Activated B cell treated with CpG ODN at 0.5 μM for 24 hours (primary cell): ENCODE measurements at regions not wholly inside any gene's neighbourhood (a gene's known extent, or its start where the extent isn't known, plus 50 kb on each side); places are given as distances from the start of the nearest gene placed in this dataset.

Experiments
- ATAC-seq: fragments of 200-7000 bp; cut with Tn5 transposase; one replicate; pipeline ENCODE4 v1.10.0; 2021; ENCODE audit warnings: low read depth, mild to moderate bottlenecking, moderate library complexity
- CTCF ChIA-PET: fragments of 350-600 bp; sonication (Branson Sonifier 250); formaldehyde crosslinking; loops from one replicate; lab custom pipeline; 2021; ENCODE audit warnings: antibody characterized with exemption; lab: Charles Lee
- POLR2A ChIA-PET: fragments of 350-600 bp; sonication (Branson Sonifier 250); formaldehyde crosslinking; loops from one replicate; lab custom pipeline; 2021; ENCODE audit warnings: antibody characterized with exemption; lab: Charles Lee
- DNase-seq: peaks from one replicate; pipeline ENCODE4 v3.0.0; 2022
- H3K27ac Mint-ChIP-seq: one replicate; pipeline ENCODE4 v1.8.0; 2020; ENCODE audit warnings: mixed read lengths
- H3K27me3 Mint-ChIP-seq: one replicate; pipeline ENCODE4 v1.8.0; 2021; ENCODE audit warnings: mixed read lengths
- H3K36me3 Mint-ChIP-seq: one replicate; pipeline ENCODE4 v1.8.0; 2021; ENCODE audit warnings: low read depth, mixed read lengths
- H3K4me1 Mint-ChIP-seq: one replicate; pipeline ENCODE4 v1.8.0; 2021; ENCODE audit warnings: mixed read lengths
- H3K4me3 Mint-ChIP-seq: one replicate; pipeline ENCODE4 v1.8.0; 2020; ENCODE audit warnings: mild to moderate bottlenecking, mixed read lengths
- H3K9me3 Mint-ChIP-seq: one replicate; pipeline ENCODE4 v1.8.0; 2020; ENCODE audit warnings: mixed read lengths
- CTCF ChIP-seq: fragments of 200-600 bp; IDR thresholded peaks from one replicate; pipeline ENCODE4 v1.8.0; 2022; ENCODE audit warnings: antibody characterized with exemption, mild to moderate bottlenecking
- intact Hi-C: fragments of 100-400 bp; cut with micrococcal nuclease; formaldehyde crosslinking; loops from one replicate; pipeline ENCODE4 v1.15.1; 2024

GRCh38 chr9:106620081-106620480, 242.9 kb upstream of the ZNF462 start:
- no peak for ATAC-seq
- intact Hi-C loops, result no loop called here
- CTCF ChIA-PET, result no interaction called here
- no peaks in the 10 kb centered on the region for H3K4me1 Mint-ChIP-seq
- TF ChIP-seq CTCF, result no peak
- H3K36me3 Mint-ChIP-seq, result no peaks in the 10 kb centered on the region
- no peaks in the 10 kb centered on the region for H3K9me3 Mint-ChIP-seq
- H3K4me3 Mint-ChIP-seq, result no peak overlapping the region
- no peak overlapping the region for H3K27ac Mint-ChIP-seq
- no peaks in the 10 kb centered on the region for H3K27me3 Mint-ChIP-seq
- no peak for DNase-seq
- POLR2A ChIA-PET, result no interaction called here

GRCh38 chr9:106620866-106621265, 242.1 kb upstream of the ZNF462 start:
- no peak for TF ChIP-seq CTCF
- H3K27me3 Mint-ChIP-seq, result no peaks in the 10 kb centered on the region
- H3K36me3 Mint-ChIP-seq, result no peaks in the 10 kb centered on the region
- no peaks in the 10 kb centered on the region for H3K9me3 Mint-ChIP-seq
- H3K4me3 Mint-ChIP-seq, result no peak overlapping the region
- intact Hi-C loops, result no loop called here
- POLR2A ChIA-PET, result no interaction called here
- CTCF ChIA-PET, result no interaction called here
- no peak for ATAC-seq
- H3K27ac Mint-ChIP-seq, result no peak overlapping the region
- H3K4me1 Mint-ChIP-seq, result no peaks in the 10 kb centered on the region
- no peak for DNase-seq

- H3K36me3 Mint-ChIP-seq, result no peaks in the 10 kb centered on the region
- intact Hi-C loops, result no loop called here
- ChIA-PET CTCF (no interaction called here), POLR2A (no interaction called here)
- TF ChIP-seq CTCF, result no peak
- H3K4me3 Mint-ChIP-seq, result no peak overlapping the region
- H3K4me1 Mint-ChIP-seq, result no peaks in the 10 kb centered on the region
- no peak for ATAC-seq
- H3K9me3 Mint-ChIP-seq, result no peaks in the 10 kb centered on the region
- H3K27ac Mint-ChIP-seq, result no peak overlapping the region
- no peaks in the 10 kb centered on the region for H3K27me3 Mint-ChIP-seq
- DNase-seq, result no peak
Observed at GRCh38 chr9:106621313-106622163, 241.4 kb upstream of the ZNF462 start.

- H3K9me3 Mint-ChIP-seq, result no peaks in the 10 kb centered on the region
- TF ChIP-seq CTCF, result no peak
- POLR2A ChIA-PET, result no interaction called here
- no peak overlapping the region for H3K4me3 Mint-ChIP-seq
- H3K27ac Mint-ChIP-seq, result no peak overlapping the region
- intact Hi-C loops, result no loop called here
- no peaks in the 10 kb centered on the region for H3K27me3 Mint-ChIP-seq
- CTCF ChIA-PET, result no interaction called here
- DNase-seq (no peak), ATAC-seq (no peak)
- H3K36me3 Mint-ChIP-seq, result no peaks in the 10 kb centered on the region
- no peaks in the 10 kb centered on the region for H3K4me1 Mint-ChIP-seq
Observed at GRCh38 chr9:106622164-106622487, 240.8 kb upstream of the ZNF462 start.

GRCh38 chr9:106623558-106623957, 239.4 kb upstream of the ZNF462 start:
- H3K4me3 Mint-ChIP-seq, result no peak overlapping the region
- POLR2A ChIA-PET, result no interaction called here
- ATAC-seq, result no peak
- no peak for DNase-seq
- H3K27ac Mint-ChIP-seq, result no peak overlapping the region
- intact Hi-C loops, result no loop called here
- CTCF ChIA-PET, result no interaction called here
- H3K27me3 Mint-ChIP-seq, result no peaks in the 10 kb centered on the region
- no peak for TF ChIP-seq CTCF
- H3K9me3 Mint-ChIP-seq, result no peaks in the 10 kb centered on the region
- no peaks in the 10 kb centered on the region for H3K36me3 Mint-ChIP-seq
- no peaks in the 10 kb centered on the region for H3K4me1 Mint-ChIP-seq
